Psoas muscle (tissue), 7 donors: ENCODE measurements at regions not wholly inside any gene's neighbourhood (a gene's known extent, or its start where the extent isn't known, plus 50 kb on each side); places are given as distances from the start of the nearest gene placed in this dataset.

ENCODE experiments used
- ATAC-seq, 4 donors: fragments of 200-7000 bp; cut with Tn5 transposase; one replicate each; pipeline ENCODE4 v1.9.1; 2020; ENCODE audit warnings: moderate library complexity in 3 of 4, mild to moderate bottlenecking in 2 of 4
- DNase-seq, 2 donors: peaks; one replicate each; pipeline ENCODE4 v3.0.0-alpha.2; 2020
- H3K27ac ChIP-seq: fragments of 200-600 bp; one replicate; pipeline ENCODE4 v1.8.0; 2022
- H3K27me3 ChIP-seq, 3 donors: fragments of 200-600 bp in 1 of 3; one replicate each; pipeline versions ENCODE4 v1.6.1 to v1.8.0; 2013 to 2022; ENCODE audit warnings: low read length in 2 of 3, mild to moderate bottlenecking in 2 of 3, moderate library complexity in 1 of 3; ENCODE audit not compliant: insufficient read depth in 3 of 3
- H3K36me3 ChIP-seq, 2 donors: fragments of 200-600 bp in 1 of 2; one replicate each; pipeline versions ENCODE4 v1.6.1 to v1.8.0; 2013 to 2022; ENCODE audit warnings: low read depth in 1 of 2, mild to moderate bottlenecking in 1 of 2, moderate library complexity in 1 of 2; ENCODE audit not compliant: insufficient read depth in 1 of 2
- H3K4me1 ChIP-seq: fragments of 200-600 bp; one replicate; pipeline ENCODE4 v1.8.0; 2022
- H3K4me3 ChIP-seq: fragments of 200-600 bp; one replicate; pipeline ENCODE4 v1.8.0; 2022; ENCODE audit warnings: mild to moderate bottlenecking
- H3K9me3 ChIP-seq: fragments of 200-600 bp; one replicate; pipeline ENCODE4 v1.8.0; 2022
- WGBS, 3 donors: extraction: QIAGEN DNeasy Blood & Tissue Kit; methylation state at CpG; one replicate each; pipeline versions ENCODE4 v1.1.6 to v1.1.7; 2013; 5-methylcytosine and 5-hydroxymethylcytosine counted together
- intact Hi-C, 2 donors: fragments of 100-400 bp; cut with DNase I; formaldehyde crosslinking; loops; one replicate each; pipeline versions ENCODE4 v1.11.0 to v1.14.2; 2022
- TF ChIP-seq, protein P1 (sequence below): fragments of 200-600 bp; IDR thresholded peaks from one replicate; pipeline ENCODE4 v1.8.0; 2022; ENCODE audit warnings: antibody characterized with exemption
- donor health status: healthy with polysubstance abuse.
- donor health status: DM: no; HTN: no; CAD: no; lungs with moderate emphysema.
- donor health status: Bipolar disorder and iron deficiency.
- donor health status: healthy.
- donor health status: DM: yes; HTN: yes; CAD: no.
- donor health status: DM: no; HTN: no; CAD: no.
- donor health status: DM: yes; HTN: yes; CAD: no.

GRCh38 chr13:112133499-112134390 lies 66.8 kb downstream of the SOX1 start:
- Histone ChIP-seq H3K4me1 (no peaks in the 10 kb centered on the region), H3K36me3 (no peaks in the 10 kb centered on the region), H3K9me3 (no peaks in the 10 kb centered on the region), H3K4me3 (no peak overlapping the region), H3K27me3 (peaks cover 0 to 11% (median 5%) of the 10 kb centered on the region in 3 donors), H3K27ac (no peak overlapping the region)
- WGBS, 3 donors: 61 to 66% (median 65%) methylated on average over 26 of the region's 26 CpGs
- intact Hi-C loops: no loop called here
- TF ChIP-seq, protein P1, sequence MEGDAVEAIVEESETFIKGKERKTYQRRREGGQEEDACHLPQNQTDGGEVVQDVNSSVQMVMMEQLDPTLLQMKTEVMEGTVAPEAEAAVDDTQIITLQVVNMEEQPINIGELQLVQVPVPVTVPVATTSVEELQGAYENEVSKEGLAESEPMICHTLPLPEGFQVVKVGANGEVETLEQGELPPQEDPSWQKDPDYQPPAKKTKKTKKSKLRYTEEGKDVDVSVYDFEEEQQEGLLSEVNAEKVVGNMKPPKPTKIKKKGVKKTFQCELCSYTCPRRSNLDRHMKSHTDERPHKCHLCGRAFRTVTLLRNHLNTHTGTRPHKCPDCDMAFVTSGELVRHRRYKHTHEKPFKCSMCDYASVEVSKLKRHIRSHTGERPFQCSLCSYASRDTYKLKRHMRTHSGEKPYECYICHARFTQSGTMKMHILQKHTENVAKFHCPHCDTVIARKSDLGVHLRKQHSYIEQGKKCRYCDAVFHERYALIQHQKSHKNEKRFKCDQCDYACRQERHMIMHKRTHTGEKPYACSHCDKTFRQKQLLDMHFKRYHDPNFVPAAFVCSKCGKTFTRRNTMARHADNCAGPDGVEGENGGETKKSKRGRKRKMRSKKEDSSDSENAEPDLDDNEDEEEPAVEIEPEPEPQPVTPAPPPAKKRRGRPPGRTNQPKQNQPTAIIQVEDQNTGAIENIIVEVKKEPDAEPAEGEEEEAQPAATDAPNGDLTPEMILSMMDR: no peak
- DNase-seq: no peak
- no peak for ATAC-seq

DNA sequence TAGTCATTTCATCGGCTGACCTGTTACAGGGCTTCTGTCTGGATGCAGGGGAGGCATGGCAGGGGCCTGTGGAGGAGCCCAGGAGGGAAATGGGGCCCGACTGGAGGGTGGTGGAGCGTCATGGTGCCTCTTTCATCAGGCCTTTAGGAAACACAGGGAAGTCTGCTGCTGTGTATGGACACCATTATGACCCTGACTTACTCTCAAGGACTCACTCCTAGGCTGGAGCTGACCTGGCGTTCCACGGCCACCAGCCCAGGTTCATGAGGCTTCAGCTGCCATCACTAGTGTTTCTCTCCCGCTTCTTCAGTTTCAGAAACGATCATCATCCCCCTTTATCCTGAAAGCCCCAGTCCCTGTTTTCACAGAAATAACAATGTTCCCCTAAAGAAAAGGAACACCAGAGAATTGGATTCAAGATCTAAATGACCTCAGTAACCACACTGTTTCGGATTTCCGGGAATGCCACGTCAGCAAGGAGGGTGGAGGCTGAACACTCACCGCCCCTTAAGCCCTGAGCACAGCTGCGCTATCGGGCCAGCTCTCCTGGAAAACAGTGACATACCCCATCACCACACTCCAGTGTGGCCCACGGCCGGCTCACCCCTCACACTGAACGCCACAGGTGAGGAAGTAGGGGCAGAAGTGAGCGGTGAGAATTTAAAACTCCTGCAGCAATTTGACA lies 67.6 kb downstream of the SOX1 start:
- intact Hi-C loops: no loop called here
- 54 to 60% (median 55%) methylated on average over 17 of the region's 17 CpGs for WGBS, 3 donors
- Histone ChIP-seq H3K36me3 (no peaks in the 10 kb centered on the region), H3K4me3 (no peak overlapping the region), H3K27ac (no peak overlapping the region), H3K27me3 (peaks cover 0 to 7% (median 5%) of the 10 kb centered on the region in 3 donors), H3K9me3 (no peaks in the 10 kb centered on the region), H3K4me1 (no peaks in the 10 kb centered on the region)
- DNase-seq: no peak
- TF ChIP-seq, protein P1: no peak
- no peak for ATAC-seq

GRCh38 chr13:112136095-112136494 lies 69.1 kb downstream of the SOX1 start:
- no peak overlapping the region for H3K27ac ChIP-seq
- DNase-seq (no peak), ATAC-seq (no peak)
- H3K36me3 ChIP-seq: no peaks in the 10 kb centered on the region
- no peaks in the 10 kb centered on the region for H3K4me1 ChIP-seq
- no peaks in the 10 kb centered on the region for H3K9me3 ChIP-seq
- intact Hi-C loops: no loop called here
- H3K4me3 ChIP-seq: no peak overlapping the region
- peaks cover 0 to 5% (median 4%) of the 10 kb centered on the region in 3 donors for H3K27me3 ChIP-seq
- WGBS, 3 donors: 82 to 92% (median 86%) methylated on average over 7 of the region's 7 CpGs
- TF ChIP-seq, protein P1: no peak

- TF ChIP-seq, protein P1: no peak
- intact Hi-C loops: no loop called here
- Histone ChIP-seq H3K36me3 (no peaks in the 10 kb centered on the region), H3K4me1 (no peaks in the 10 kb centered on the region), H3K27me3 (peaks cover 0 to 4% (median 3%) of the 10 kb centered on the region in 3 donors), H3K4me3 (no peak overlapping the region), H3K9me3 (no peaks in the 10 kb centered on the region), H3K27ac (no peak overlapping the region)
- ATAC-seq (no peak), DNase-seq (no peak)
- 74 to 82% (median 78%) methylated on average over 6 of the region's 6 CpGs for WGBS, 3 donors
Measured at GRCh38 chr13:112137144-112137543, 70.2 kb downstream of the SOX1 start.
